ENCODE measurements at regions not wholly inside any gene's neighbourhood (a gene's known extent, or its start where the extent isn't known, plus 50 kb on each side); places are given as distances from the start of the nearest gene placed in this dataset.

GRCh38 chr5:108530706-108531105 lies 148.8 kb upstream of the FBXL17 start:
- H3K4me3 Mint-ChIP-seq, result no peak overlapping the region
- Histone ChIP-seq H3K4me1 (ENCODE audit: insufficient read depth, low read length) (no peaks in the 10 kb centered on the region), H3K27ac (ENCODE audit: low read depth, low read length) (no peak overlapping the region), H3K4me3 (ENCODE audit: low read length) (no peak overlapping the region), H3K36me3 (ENCODE audit: insufficient read depth, low read length) (no peaks in the 10 kb centered on the region), H3K27me3 (ENCODE audit: insufficient read depth, low read length, poor library complexity, severe bottlenecking) (no peaks in the 10 kb centered on the region), H3K9me3 (ENCODE audit: low read length) (no peaks in the 10 kb centered on the region)
- CTCF ChIA-PET, result no interaction called here
- no peak for DNase-seq
- no peaks in the 10 kb centered on the region for H3K4me1 Mint-ChIP-seq
- POLR2A ChIA-PET, result no interaction called here
- H3K27ac Mint-ChIP-seq, result no peak overlapping the region
- H3K27me3 Mint-ChIP-seq, result peaks cover 7 to 34% of the 10 kb centered on the region in 2 donors
- peaks cover 5 to 11% (median 6%) of the 10 kb centered on the region in 5 donors for H3K9me3 Mint-ChIP-seq
- H3K36me3 Mint-ChIP-seq, result peaks cover 0 to 4% (median 0%) of the 10 kb centered on the region in 3 donors

DNA sequence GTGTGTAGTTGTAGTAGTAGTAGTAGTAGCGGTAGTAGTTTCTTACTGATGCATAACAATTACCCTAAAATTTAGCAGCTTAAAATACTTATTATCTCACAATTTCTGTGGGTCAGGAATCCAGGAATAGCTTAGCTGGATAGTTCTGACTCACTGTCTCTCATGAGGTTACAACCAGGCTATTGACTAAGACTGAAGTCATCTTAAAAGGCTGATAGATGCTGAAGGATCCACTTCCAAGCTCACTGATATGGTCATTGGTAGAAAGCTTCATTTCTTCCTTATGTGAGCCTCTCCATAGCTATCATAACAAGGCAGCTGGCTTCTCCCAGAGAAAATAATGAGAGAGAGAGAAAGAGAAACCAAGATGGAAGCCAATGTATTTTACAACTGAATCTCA lies 147.5 kb upstream of the FBXL17 start:
- Mint-ChIP-seq H3K36me3 (peaks cover 0 to 4% (median 2%) of the 10 kb centered on the region in 3 donors), H3K27me3 (peaks cover 6 to 34% of the 10 kb centered on the region in 2 donors), H3K4me1 (no peaks in the 10 kb centered on the region), H3K4me3 (no peak overlapping the region), H3K27ac (no peak overlapping the region), H3K9me3 (peaks cover 5 to 11% (median 6%) of the 10 kb centered on the region in 5 donors)
- no peak overlapping the region for H3K27ac ChIP-seq (ENCODE audit: low read depth, low read length)
- no peaks in the 10 kb centered on the region for H3K36me3 ChIP-seq (ENCODE audit: insufficient read depth, low read length)
- H3K9me3 ChIP-seq (ENCODE audit: low read length), result no peaks in the 10 kb centered on the region
- no peak overlapping the region for H3K4me3 ChIP-seq (ENCODE audit: low read length)
- no peak for DNase-seq
- ChIA-PET POLR2A (no interaction called here), CTCF (no interaction called here)
- no peaks in the 10 kb centered on the region for H3K4me1 ChIP-seq (ENCODE audit: insufficient read depth, low read length)
- no peaks in the 10 kb centered on the region for H3K27me3 ChIP-seq (ENCODE audit: insufficient read depth, low read length, poor library complexity, severe bottlenecking)

GRCh38 chr5:108528655-108529054 lies 146.8 kb upstream of the FBXL17 start:
- Histone ChIP-seq H3K27me3 (ENCODE audit: insufficient read depth, low read length, poor library complexity, severe bottlenecking) (no peaks in the 10 kb centered on the region), H3K4me1 (ENCODE audit: insufficient read depth, low read length) (no peaks in the 10 kb centered on the region), H3K4me3 (ENCODE audit: low read length) (no peak overlapping the region), H3K27ac (ENCODE audit: low read depth, low read length) (no peak overlapping the region), H3K9me3 (ENCODE audit: low read length) (no peaks in the 10 kb centered on the region), H3K36me3 (ENCODE audit: insufficient read depth, low read length) (no peaks in the 10 kb centered on the region)
- DNase-seq, result no peak
- ChIA-PET CTCF (no interaction called here), POLR2A (no interaction called here)
- no peak overlapping the region for H3K4me3 Mint-ChIP-seq
- H3K27me3 Mint-ChIP-seq, result peaks cover 3 to 32% of the 10 kb centered on the region in 2 donors
- H3K4me1 Mint-ChIP-seq, result no peaks in the 10 kb centered on the region
- peaks cover 5 to 11% (median 6%) of the 10 kb centered on the region in 5 donors for H3K9me3 Mint-ChIP-seq
- H3K27ac Mint-ChIP-seq, result no peak overlapping the region
- H3K36me3 Mint-ChIP-seq, result peaks cover 0 to 4% (median 2%) of the 10 kb centered on the region in 3 donors

DNA sequence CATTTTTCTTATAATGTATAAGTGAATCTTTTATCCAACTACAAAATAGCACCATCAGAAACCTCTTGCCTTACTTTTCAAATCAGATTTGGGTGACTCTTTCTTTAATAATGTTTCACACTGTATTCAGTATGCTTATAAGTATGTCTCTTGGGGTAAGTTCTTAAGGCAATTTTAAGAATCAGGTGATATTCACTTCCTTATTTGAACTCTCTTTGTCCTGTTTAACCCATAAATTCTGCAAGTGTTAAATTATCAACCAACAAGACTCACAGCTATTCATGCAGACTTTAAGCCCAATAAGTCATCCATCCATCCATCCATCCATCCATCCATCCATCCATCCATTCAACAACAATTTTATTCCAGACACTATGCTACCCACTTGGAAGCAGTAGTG lies 142.7 kb upstream of the FBXL17 start:
- Mint-ChIP-seq H3K4me3 (no peak overlapping the region), H3K9me3 (peaks cover 5 to 11% (median 6%) of the 10 kb centered on the region in 5 donors), H3K36me3 (peaks cover 0 to 4% (median 2%) of the 10 kb centered on the region in 3 donors), H3K27ac (peak overlapping the region in 1 of 8 donors; percentile 17), H3K4me1 (peaks cover 0 to 2% (median 0%) of the 10 kb centered on the region in 3 donors), H3K27me3 (peaks cover 4 to 19% of the 10 kb centered on the region in 2 donors)
- H3K27ac ChIP-seq (ENCODE audit: low read depth, low read length), result no peak overlapping the region
- H3K27me3 ChIP-seq (ENCODE audit: insufficient read depth, low read length, poor library complexity, severe bottlenecking), result no peaks in the 10 kb centered on the region
- DNase-seq, result no peak
- no peaks in the 10 kb centered on the region for H3K9me3 ChIP-seq (ENCODE audit: low read length)
- CTCF ChIA-PET, result no interaction called here
- H3K4me3 ChIP-seq (ENCODE audit: low read length), result no peak overlapping the region
- POLR2A ChIA-PET, result no interaction called here
- no peaks in the 10 kb centered on the region for H3K36me3 ChIP-seq (ENCODE audit: insufficient read depth, low read length)
- H3K4me1 ChIP-seq (ENCODE audit: insufficient read depth, low read length), result no peaks in the 10 kb centered on the region

DNA sequence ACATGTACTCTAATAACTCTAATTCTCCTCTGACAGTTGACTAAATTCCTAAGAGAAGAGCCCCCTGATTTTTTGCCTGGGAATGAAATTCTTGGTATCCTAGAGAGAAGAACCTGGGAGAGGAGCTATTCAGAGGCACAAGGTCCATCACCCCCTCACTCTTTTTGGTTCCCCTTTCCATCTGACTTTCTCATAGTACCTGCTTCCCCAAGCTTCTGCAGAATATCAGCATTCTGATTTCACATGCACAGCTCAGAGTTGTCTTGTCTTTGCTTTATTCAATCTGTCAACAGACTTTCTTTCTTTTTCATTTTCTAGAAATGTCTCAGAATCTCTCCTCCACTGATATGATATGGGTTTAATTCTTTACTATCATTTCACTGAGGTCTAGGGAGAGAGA lies 141.5 kb upstream of the FBXL17 start:
- POLR2A ChIA-PET, result no interaction called here

GRCh38 chr5:108521841-108522506 lies 140.1 kb upstream of the FBXL17 start:
- H3K9me3 ChIP-seq (ENCODE audit: low read length), result no peaks in the 10 kb centered on the region
- H3K27me3 ChIP-seq (ENCODE audit: insufficient read depth, low read length, poor library complexity, severe bottlenecking), result no peaks in the 10 kb centered on the region
- Mint-ChIP-seq H3K36me3 (peaks cover 0 to 2% (median 0%) of the 10 kb centered on the region in 3 donors), H3K4me3 (no peak overlapping the region), H3K27me3 (peaks cover 1 to 19% of the 10 kb centered on the region in 2 donors), H3K9me3 (peaks cover 5 to 8% (median 6%) of the 10 kb centered on the region in 5 donors), H3K27ac (no peak overlapping the region), H3K4me1 (peaks cover 0 to 2% (median 0%) of the 10 kb centered on the region in 3 donors)
- H3K4me1 ChIP-seq (ENCODE audit: insufficient read depth, low read length), result no peaks in the 10 kb centered on the region
- no peaks in the 10 kb centered on the region for H3K36me3 ChIP-seq (ENCODE audit: insufficient read depth, low read length)
- no peak overlapping the region for H3K27ac ChIP-seq (ENCODE audit: low read depth, low read length)
- POLR2A ChIA-PET, result no interaction called here
- peak in 2 of 5 donors; percentile 6 to 17 for DNase-seq
- CTCF ChIA-PET, result interaction anchor here (0.7 kb wide), 1 partner anchor 17 kb away, joined by 3 read pairs; no protein-coding TSS in a partner anchor
- no peak overlapping the region for H3K4me3 ChIP-seq (ENCODE audit: low read length)

More for the DNA sequence above, 141.5 kb upstream of the FBXL17 start:
- Mint-ChIP-seq H3K27ac (no peak overlapping the region), H3K36me3 (peaks cover 0 to 4% (median 2%) of the 10 kb centered on the region in 3 donors), H3K27me3 (peaks cover 4 to 16% of the 10 kb centered on the region in 2 donors), H3K4me3 (no peak overlapping the region), H3K9me3 (peaks cover 5 to 11% (median 6%) of the 10 kb centered on the region in 5 donors), H3K4me1 (peaks cover 0 to 2% (median 0%) of the 10 kb centered on the region in 3 donors)
- no peak for DNase-seq
- Histone ChIP-seq H3K4me3 (ENCODE audit: low read length) (no peak overlapping the region), H3K27me3 (ENCODE audit: insufficient read depth, low read length, poor library complexity, severe bottlenecking) (no peaks in the 10 kb centered on the region), H3K4me1 (ENCODE audit: insufficient read depth, low read length) (no peaks in the 10 kb centered on the region), H3K27ac (ENCODE audit: low read depth, low read length) (no peak overlapping the region), H3K9me3 (ENCODE audit: low read length) (no peaks in the 10 kb centered on the region), H3K36me3 (ENCODE audit: insufficient read depth, low read length) (no peaks in the 10 kb centered on the region)
- CTCF ChIA-PET, result no interaction called here

GRCh38 chr5:108521011-108521700 lies 139.3 kb upstream of the FBXL17 start:
- CTCF ChIA-PET, result interaction anchor here (0.7 kb wide), 1 partner anchor 18 kb away, joined by 3 read pairs; no protein-coding TSS in a partner anchor
- no peak for DNase-seq

DNA sequence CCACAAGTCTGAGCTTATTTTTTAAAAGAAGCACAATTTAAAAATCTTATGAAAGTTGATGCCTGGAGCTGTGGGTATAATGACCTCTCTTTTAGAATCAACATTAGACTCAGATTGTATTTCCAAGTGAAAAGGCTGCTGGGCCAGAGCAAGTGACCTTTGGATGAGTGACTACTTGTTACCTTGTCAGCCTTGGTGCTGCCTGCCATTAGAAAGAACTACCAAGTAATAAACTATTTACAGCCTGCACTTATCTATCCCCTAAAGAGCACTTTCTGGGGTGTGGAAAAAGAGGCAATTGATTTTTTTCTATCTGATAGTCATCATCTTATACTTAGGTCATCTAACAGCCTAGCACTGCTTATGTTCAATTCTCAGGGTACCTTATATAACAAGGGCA lies 134.9 kb upstream of the FBXL17 start:
- Mint-ChIP-seq H3K27ac (no peak overlapping the region), H3K36me3 (no peaks in the 10 kb centered on the region), H3K4me3 (no peak overlapping the region), H3K27me3 (peaks cover 4 to 27% of the 10 kb centered on the region in 2 donors), H3K9me3 (no peaks in the 10 kb centered on the region), H3K4me1 (no peaks in the 10 kb centered on the region)
- Histone ChIP-seq H3K27me3 (ENCODE audit: insufficient read depth, low read length, poor library complexity, severe bottlenecking) (no peaks in the 10 kb centered on the region), H3K9me3 (ENCODE audit: low read length) (no peaks in the 10 kb centered on the region), H3K4me3 (ENCODE audit: low read length) (no peak overlapping the region), H3K27ac (ENCODE audit: low read depth, low read length) (no peak overlapping the region), H3K4me1 (ENCODE audit: insufficient read depth, low read length) (no peaks in the 10 kb centered on the region), H3K36me3 (ENCODE audit: insufficient read depth, low read length) (no peaks in the 10 kb centered on the region)
- CTCF ChIA-PET, result no interaction called here
- no peak for DNase-seq
- POLR2A ChIA-PET, result no interaction called here

More at GRCh38 chr5:108521011-108521700, 139.3 kb upstream of the FBXL17 start:
- H3K4me3 ChIP-seq (ENCODE audit: low read length), result no peak overlapping the region
- Mint-ChIP-seq H3K4me1 (peaks cover 0 to 2% (median 0%) of the 10 kb centered on the region in 3 donors), H3K9me3 (peaks cover 0 to 2% (median 2%) of the 10 kb centered on the region in 5 donors), H3K36me3 (peaks cover 0 to 2% (median 0%) of the 10 kb centered on the region in 3 donors), H3K4me3 (no peak overlapping the region), H3K27ac (no peak overlapping the region), H3K27me3 (peaks cover 3 to 18% of the 10 kb centered on the region in 2 donors)
- H3K4me1 ChIP-seq (ENCODE audit: insufficient read depth, low read length), result no peaks in the 10 kb centered on the region
- H3K27me3 ChIP-seq (ENCODE audit: insufficient read depth, low read length, poor library complexity, severe bottlenecking), result no peaks in the 10 kb centered on the region
- no peaks in the 10 kb centered on the region for H3K36me3 ChIP-seq (ENCODE audit: insufficient read depth, low read length)
- POLR2A ChIA-PET, result no interaction called here
- H3K27ac ChIP-seq (ENCODE audit: low read depth, low read length), result no peak overlapping the region
- no peaks in the 10 kb centered on the region for H3K9me3 ChIP-seq (ENCODE audit: low read length)

Measured in CD8-positive, alpha-beta memory T cell (primary cell).